Activated CD8-positive, alpha-beta memory T cell treated with anti-CD3 and anti-CD28 coated beads for 1 hour (primary cell): ENCODE measurements at regions not wholly inside any gene's neighbourhood (a gene's known extent, or its start where the extent isn't known, plus 50 kb on each side); places are given as distances from the start of the nearest gene placed in this dataset.

Experiments used
- DNase-seq, 2 donors: peaks; one replicate each; pipeline ENCODE4 v3.0.0-alpha.2; 2020; ENCODE audit warnings: low read depth in 1 of 2; ENCODE audit errors: extremely low read depth in 1 of 2

GRCh38 chr2:195319548-195320412, 337.2 kb upstream of the SLC39A10 start:
- DNase-seq: no peak

- DNase-seq: no peak
Observed at GRCh38 chr2:195319112-195319460, 337.9 kb upstream of the SLC39A10 start.

- peak in 1 of 2 donors; percentile 3 for DNase-seq
Observed at GRCh38 chr2:195318440-195319111, 338.4 kb upstream of the SLC39A10 start.

- no peak for DNase-seq
Observed at GRCh38 chr2:195317550-195317949, 339.5 kb upstream of the SLC39A10 start.

GRCh38 chr2:195316486-195316885, 340.5 kb upstream of the SLC39A10 start:
- no peak for DNase-seq

GRCh38 chr2:195313962-195314361, 343.1 kb upstream of the SLC39A10 start:
- DNase-seq: no peak

GRCh38 chr2:195312662-195313061, 344.4 kb upstream of the SLC39A10 start:
- DNase-seq: no peak

GRCh38 chr2:195308163-195308562, 348.9 kb upstream of the SLC39A10 start:
- no peak for DNase-seq

GRCh38 chr2:195307751-195308150, 349.3 kb upstream of the SLC39A10 start:
- DNase-seq: no peak

GRCh38 chr2:195304310-195304709, 352.7 kb upstream of the SLC39A10 start:
- DNase-seq: no peak

GRCh38 chr2:195300631-195301030, 356.4 kb upstream of the SLC39A10 start:
- DNase-seq: no peak

- DNase-seq: no peak
Observed at GRCh38 chr2:195299600-195299999, 357.4 kb upstream of the SLC39A10 start.

GRCh38 chr2:195296490-195296889, 360.5 kb upstream of the SLC39A10 start:
- DNase-seq: no peak

- no peak for DNase-seq
Observed at GRCh38 chr2:195289081-195289480, 367.9 kb upstream of the SLC39A10 start.

GRCh38 chr2:195279840-195280427, 377.1 kb upstream of the SLC39A10 start:
- no peak for DNase-seq

- DNase-seq: no peak
Observed at GRCh38 chr2:195270466-195271039, 386.5 kb upstream of the SLC39A10 start.

GRCh38 chr2:195269220-195269619, 387.8 kb upstream of the SLC39A10 start:
- DNase-seq: no peak

GRCh38 chr2:195257979-195258378, 399.0 kb upstream of the SLC39A10 start:
- DNase-seq: no peak

GRCh38 chr2:195252018-195252417, 405.0 kb upstream of the SLC39A10 start:
- DNase-seq: no peak

- no peak for DNase-seq
Observed at GRCh38 chr2:195251214-195251613, 405.8 kb upstream of the SLC39A10 start.

- DNase-seq: no peak
Observed at GRCh38 chr2:195238826-195239225, 418.2 kb upstream of the SLC39A10 start.

GRCh38 chr2:195238379-195238778, 418.6 kb upstream of the SLC39A10 start:
- no peak for DNase-seq
